Adrenal gland (tissue), 5 donors: ENCODE measurements at regions not wholly inside any gene's neighbourhood (a gene's known extent, or its start where the extent isn't known, plus 50 kb on each side); places are given as distances from the start of the nearest gene placed in this dataset.

Experiments
- CTCF ChIP-seq, 6 experiments: fragments of 450-650 bp in 4 of 6; fragments of 200-600 bp in 2 of 6; sonication (generic) in 1 of 6; IDR thresholded peaks; 1 replicate in 5 of 6; 2 replicates in 1 of 6; pipeline versions ENCODE4 v1.5.1 to v1.8.0; 2016 to 2021; ENCODE audit warnings: antibody characterized with exemption in 6 of 6, mild to moderate bottlenecking in 2 of 6, moderate library complexity in 1 of 6
- POLR2A ChIP-seq, 2 donors: fragments of 450-650 bp; IDR thresholded peaks; one replicate each; pipeline ENCODE4 v1.6.1; 2017; ENCODE audit warnings: antibody characterized with exemption in 2 of 2, mild to moderate bottlenecking in 2 of 2, moderate library complexity in 1 of 2
- donor health status: DM: no; HTN: no; CAD: no.

DNA sequence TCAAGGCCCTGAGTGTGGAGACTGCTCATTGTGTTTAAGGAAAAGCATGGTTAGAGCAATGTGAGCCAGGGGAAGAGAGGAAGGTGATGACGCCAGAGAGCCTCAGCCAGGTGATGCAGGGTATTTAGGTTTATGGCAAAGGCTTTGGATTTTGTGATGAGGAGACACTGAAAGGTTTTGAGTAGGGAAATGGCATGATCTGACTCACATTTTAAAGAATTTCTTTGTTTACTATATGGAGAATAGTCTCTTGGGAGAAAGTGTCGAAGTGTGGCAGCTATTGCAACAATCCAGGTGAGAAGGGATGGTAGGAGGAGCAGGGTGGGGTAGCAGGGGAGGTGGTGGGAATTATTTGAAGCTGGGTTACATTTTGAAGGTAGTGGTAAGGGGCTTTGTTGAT is 293.4 kb upstream of the IGFBP7 start:
- no peak for TF ChIP-seq CTCF (IDR thresholded peaks at IDR 0.05)
- TF ChIP-seq POLR2A (IDR thresholded peaks at IDR 0.05) = no peak
